PC-3 (cell line): ENCODE measurements at regions not wholly inside any gene's neighbourhood (a gene's known extent, or its start where the extent isn't known, plus 50 kb on each side); places are given as distances from the start of the nearest gene placed in this dataset.

Source experiments
- ATAC-seq: fragments of 200-7000 bp; cut with Tn5 transposase; 2 replicates; pipeline ENCODE4 v1.9.1; 2020; ENCODE audit warnings: mild to moderate bottlenecking, moderate library complexity
- BruUV-seq: library from RNA; stranded (reverse); fragments of 400-500 nt; replicated peaks from 2 replicates; lab custom pipeline; 2021; lab: Mats Ljungman, UMichigan
- CTCF ChIA-PET: fragments of 300-600 bp; sonication (Branson Sonifier 250); formaldehyde crosslinking; loops from one replicate; lab custom pipeline; 2022; ENCODE audit warnings: antibody characterized with exemption; lab: Charles Lee
- POLR2A ChIA-PET: fragments of 300-600 bp; sonication (Branson Sonifier 250); formaldehyde crosslinking; loops from one replicate; lab custom pipeline; 2022; ENCODE audit warnings: antibody characterized with exemption; ENCODE audit not compliant: unreplicated experiment; lab: Charles Lee
- DNase-seq: peaks from one replicate; pipeline ENCODE4 v3.0.0-alpha.2; 2015
- H2AFZ ChIP-seq: fragments of 300-600 bp; sonication (generic); 2 replicates; pipeline ENCODE4 v1.6.0; 2016; ENCODE audit warnings: antibody characterized with exemption, low read length
- H3F3A ChIP-seq: fragments of 300-600 bp; sonication (generic); one replicate; pipeline ENCODE4 v1.6.0; 2017; ENCODE audit warnings: antibody characterized with exemption, low read length, control low read depth, mild to moderate bottlenecking; ENCODE audit not compliant: unreplicated experiment
- H3K27ac ChIP-seq: fragments of 300-600 bp; sonication (generic); 2 replicates; pipeline ENCODE4 v1.5.1; 2016; ENCODE audit warnings: mild to moderate bottlenecking, low read length
- H3K27me3 ChIP-seq: fragments of 300-600 bp; sonication (generic); 2 replicates; pipeline ENCODE4 v1.6.1; 2016; ENCODE audit warnings: low read length, mixed read lengths
- H3K36me3 ChIP-seq: fragments of 300-600 bp; sonication (generic); 2 replicates; pipeline ENCODE4 v1.6.1; 2016; ENCODE audit warnings: low read depth, mixed run types, low read length, mixed read lengths
- H3K4me1 ChIP-seq: fragments of 300-600 bp; sonication (generic); 2 replicates; pipeline ENCODE4 v1.5.1; 2016; ENCODE audit warnings: low read length; ENCODE audit not compliant: insufficient read depth
- H3K4me2 ChIP-seq: fragments of 300-600 bp; sonication (generic); 2 replicates; pipeline ENCODE4 v1.6.0; 2016; ENCODE audit warnings: low read length
- H3K4me3 ChIP-seq: fragments of 300-600 bp; sonication (generic); 2 replicates; pipeline ENCODE4 v1.5.1; 2016; ENCODE audit warnings: mild to moderate bottlenecking, low read length, mixed read lengths
- H3K79me2 ChIP-seq: fragments of 300-600 bp; sonication (generic); 2 replicates; pipeline ENCODE4 v1.6.1; 2017; ENCODE audit warnings: low read length, mixed read lengths
- H3K9ac ChIP-seq: fragments of 300-600 bp; sonication (generic); 2 replicates; pipeline ENCODE4 v1.6.0; 2016; ENCODE audit warnings: mild to moderate bottlenecking, low read length
- H3K9me2 ChIP-seq: fragments of 300-600 bp; sonication (generic); replicated peaks from 2 replicates; pipeline ENCODE4 v1.6.1; 2016; ENCODE audit warnings: mixed run types, low read length, mixed read lengths
- H3K9me3 ChIP-seq: fragments of 300-600 bp; sonication (generic); 2 replicates; pipeline ENCODE4 v1.6.1; 2016; ENCODE audit warnings: low read length, mixed read lengths
- H4K20me1 ChIP-seq: fragments of 300-600 bp; sonication (generic); 2 replicates; pipeline ENCODE4 v1.6.1; 2016; ENCODE audit warnings: low read length, mixed read lengths
- EZH2 ChIP-seq: fragments of 300-600 bp; sonication (generic); IDR thresholded peaks from one replicate; pipeline ENCODE4 v1.6.1; 2017; ENCODE audit warnings: antibody characterized with exemption, mild to moderate bottlenecking, low read length; ENCODE audit not compliant: unreplicated experiment
- EZH2phosphoT487 ChIP-seq: fragments of 300-600 bp; sonication (generic); IDR thresholded peaks from 2 replicates; pipeline ENCODE4 v1.6.1; 2018; ENCODE audit warnings: mild to moderate bottlenecking, antibody characterized with exemption, low read length, borderline replicate concordance
- intact Hi-C: fragments of 100-400 bp; cut with micrococcal nuclease; formaldehyde crosslinking; loops from 2 replicates; pipeline ENCODE4 v1.9.0; 2023
- TF ChIP-seq, protein P1 (sequence below): fragments of 300-600 bp; sonication (generic); conservative IDR thresholded peaks from 2 replicates; pipeline ENCODE4 v1.5.1; 2017; ENCODE audit warnings: antibody characterized with exemption, low read depth, mild to moderate bottlenecking, low read length

DNA sequence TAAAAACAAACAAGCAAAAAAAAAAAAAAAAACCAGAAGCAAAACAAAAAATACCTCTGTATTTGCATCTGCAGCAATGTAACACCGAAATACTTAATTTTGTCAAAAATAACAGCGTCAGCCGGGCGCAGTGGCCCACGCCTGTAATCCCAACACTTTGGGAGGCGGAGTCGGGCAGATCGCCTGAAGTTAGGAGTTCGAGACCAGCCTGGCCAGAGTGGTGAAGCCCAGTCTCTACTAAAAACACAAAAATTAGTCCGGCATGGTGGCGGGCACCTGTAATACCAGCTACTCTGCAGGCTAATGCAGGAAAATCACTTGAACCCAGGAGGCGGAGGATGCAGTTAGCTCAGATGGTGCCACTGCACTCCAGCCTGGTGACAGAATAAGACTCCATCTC, 683.5 kb upstream of the CA10 start:
- Histone ChIP-seq H4K20me1 (no peaks in the 10 kb centered on the region), H3F3A (no peaks in the 10 kb centered on the region), H3K79me2 (no peaks in the 10 kb centered on the region), H3K9me3 (peaks cover 35% of the 10 kb centered on the region), H3K4me2 (no peak overlapping the region), H3K4me3 (no peak overlapping the region), H3K27ac (no peak overlapping the region), H3K9ac (no peak overlapping the region), H3K4me1 (no peaks in the 10 kb centered on the region), H2AFZ (no peak overlapping the region), H3K27me3 (no peaks in the 10 kb centered on the region), H3K9me2 (no peaks in the 10 kb centered on the region), H3K36me3 (no peaks in the 10 kb centered on the region)
- DNase-seq, result no peak
- intact Hi-C loops, result no loop called here
- ATAC-seq, result no peak
- ChIA-PET CTCF (no interaction called here), POLR2A (no interaction called here)
- no TSS peak for BruUV-seq
- TF ChIP-seq, protein P1, sequence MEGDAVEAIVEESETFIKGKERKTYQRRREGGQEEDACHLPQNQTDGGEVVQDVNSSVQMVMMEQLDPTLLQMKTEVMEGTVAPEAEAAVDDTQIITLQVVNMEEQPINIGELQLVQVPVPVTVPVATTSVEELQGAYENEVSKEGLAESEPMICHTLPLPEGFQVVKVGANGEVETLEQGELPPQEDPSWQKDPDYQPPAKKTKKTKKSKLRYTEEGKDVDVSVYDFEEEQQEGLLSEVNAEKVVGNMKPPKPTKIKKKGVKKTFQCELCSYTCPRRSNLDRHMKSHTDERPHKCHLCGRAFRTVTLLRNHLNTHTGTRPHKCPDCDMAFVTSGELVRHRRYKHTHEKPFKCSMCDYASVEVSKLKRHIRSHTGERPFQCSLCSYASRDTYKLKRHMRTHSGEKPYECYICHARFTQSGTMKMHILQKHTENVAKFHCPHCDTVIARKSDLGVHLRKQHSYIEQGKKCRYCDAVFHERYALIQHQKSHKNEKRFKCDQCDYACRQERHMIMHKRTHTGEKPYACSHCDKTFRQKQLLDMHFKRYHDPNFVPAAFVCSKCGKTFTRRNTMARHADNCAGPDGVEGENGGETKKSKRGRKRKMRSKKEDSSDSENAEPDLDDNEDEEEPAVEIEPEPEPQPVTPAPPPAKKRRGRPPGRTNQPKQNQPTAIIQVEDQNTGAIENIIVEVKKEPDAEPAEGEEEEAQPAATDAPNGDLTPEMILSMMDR, result no peak
- TF ChIP-seq EZH2phosphoT487, result no peak
- no peak for TF ChIP-seq EZH2

DNA sequence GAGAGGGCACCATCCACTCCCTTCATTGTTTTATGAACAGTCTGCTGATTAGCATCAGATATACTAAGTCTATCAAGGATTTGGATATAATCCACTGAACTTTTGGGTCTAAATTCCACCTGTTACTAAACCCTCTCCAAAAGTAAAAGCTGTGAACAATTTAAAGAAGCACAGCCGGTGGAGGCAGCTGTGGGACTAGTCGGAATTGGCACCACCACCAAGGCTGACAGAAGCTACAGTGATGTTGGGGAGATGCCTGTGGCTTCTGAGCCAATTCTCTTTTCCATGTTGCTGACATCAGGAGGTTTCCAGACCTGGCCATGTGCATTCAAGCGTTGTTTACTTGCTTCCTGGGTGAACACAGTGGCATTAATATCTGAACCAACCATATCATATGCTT, 679.0 kb upstream of the CA10 start:
- H3K9me3 ChIP-seq, result peaks cover 43% of the 10 kb centered on the region; the same call in 1 of the 2 replicates

DNA sequence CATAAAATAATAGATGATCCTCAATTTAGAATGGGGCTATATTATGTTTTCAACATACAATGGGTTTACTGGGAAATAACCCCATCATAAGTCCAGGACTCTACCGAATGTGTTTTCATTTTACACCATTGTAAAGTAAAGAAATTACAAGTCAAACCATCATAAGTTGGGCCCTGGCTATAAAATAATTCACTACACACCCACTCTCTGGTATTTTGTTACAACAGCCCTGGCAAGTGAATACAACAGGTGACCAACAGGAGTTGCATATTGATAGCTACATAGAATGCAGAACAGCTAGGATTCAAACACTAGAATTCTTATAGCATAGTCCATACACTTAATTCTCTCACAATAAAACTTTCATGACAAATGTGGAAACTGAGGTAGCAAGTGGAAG, 673.0 kb upstream of the CA10 start:
- no peak overlapping the region for H2AFZ ChIP-seq
- POLR2A ChIA-PET, result no interaction called here
- no peaks in the 10 kb centered on the region for H3F3A ChIP-seq
- no peak overlapping the region for H3K4me3 ChIP-seq
- no peaks in the 10 kb centered on the region for H4K20me1 ChIP-seq
- no peaks in the 10 kb centered on the region for H3K4me1 ChIP-seq
- H3K9ac ChIP-seq, result no peak overlapping the region
- CTCF ChIA-PET, result no interaction called here
- TF ChIP-seq, protein P1, result no peak
- TF ChIP-seq EZH2phosphoT487 (no peak), EZH2 (no peak)
- no peak overlapping the region for H3K4me2 ChIP-seq
- H3K27me3 ChIP-seq, result no peaks in the 10 kb centered on the region
- intact Hi-C loops, result no loop called here
- H3K9me2 ChIP-seq, result no peaks in the 10 kb centered on the region
- ATAC-seq, result no peak
- no TSS peak for BruUV-seq
- DNase-seq, result no peak
- H3K79me2 ChIP-seq, result no peaks in the 10 kb centered on the region
- H3K36me3 ChIP-seq, result no peaks in the 10 kb centered on the region
- peaks cover 25% of the 10 kb centered on the region; the same call in 1 of the 2 replicates for H3K9me3 ChIP-seq
- no peak overlapping the region for H3K27ac ChIP-seq

More for the DNA sequence above, 679.0 kb upstream of the CA10 start:
- no peaks in the 10 kb centered on the region for H3K9me2 ChIP-seq
- no peak overlapping the region for H3K4me2 ChIP-seq
- BruUV-seq, result no TSS peak
- ChIA-PET CTCF (no interaction called here), POLR2A (no interaction called here)
- no peaks in the 10 kb centered on the region for H4K20me1 ChIP-seq
- no peaks in the 10 kb centered on the region for H3K36me3 ChIP-seq
- no peak overlapping the region for H3K27ac ChIP-seq
- TF ChIP-seq EZH2phosphoT487 (no peak), EZH2 (no peak)
- TF ChIP-seq, protein P1, result no peak
- H3K4me1 ChIP-seq, result no peaks in the 10 kb centered on the region
- H3K79me2 ChIP-seq, result no peaks in the 10 kb centered on the region
- H3K27me3 ChIP-seq, result no peaks in the 10 kb centered on the region
- no peak overlapping the region for H2AFZ ChIP-seq
- no peaks in the 10 kb centered on the region for H3F3A ChIP-seq
- intact Hi-C loops, result no loop called here
- no peak overlapping the region for H3K9ac ChIP-seq
- no peak for ATAC-seq
- DNase-seq, result no peak
- no peak overlapping the region for H3K4me3 ChIP-seq
